HG03139 (cell line): ENCODE measurements at regions not wholly inside any gene's neighbourhood (a gene's known extent, or its start where the extent isn't known, plus 50 kb on each side); places are given as distances from the start of the nearest gene placed in this dataset.
"Not testable (repeated sequence)": the region's sequence is repeated elsewhere in the genome, so short reads cannot be mapped to it uniquely, and the experiment has no call there.

Source experiments
- ATAC-seq: cut with Tn5 transposase; IDR thresholded peaks from one replicate; pipeline ENCODE4 v1.9.1; 2021; ENCODE audit not compliant: unreplicated experiment

GRCh38 chr10:84845628-84846261, 517.4 kb downstream of the CCSER2 start:
- ATAC-seq, result peak; percentile 63

- ATAC-seq, result no peak
Measured at GRCh38 chr10:84846658-84847316, 518.4 kb downstream of the CCSER2 start.

- ATAC-seq, result no peak
Measured at GRCh38 chr10:84848967-84849366, 520.6 kb downstream of the CCSER2 start.

- ATAC-seq, result no peak
Measured at GRCh38 chr10:84850826-84851225, 522.4 kb downstream of the CCSER2 start.

GRCh38 chr10:84854439-84854838, 526.0 kb downstream of the CCSER2 start:
- no peak for ATAC-seq

GRCh38 chr10:84860855-84861254, 532.5 kb downstream of the CCSER2 start:
- ATAC-seq, result no peak

GRCh38 chr10:84862551-84862950, 534.2 kb downstream of the CCSER2 start:
- ATAC-seq, result no peak

GRCh38 chr10:84863675-84864074, 535.3 kb downstream of the CCSER2 start:
- ATAC-seq, result no peak

GRCh38 chr10:84876116-84876999, 548.0 kb downstream of the CCSER2 start:
- no peak for ATAC-seq

GRCh38 chr10:84879991-84880390, 551.6 kb downstream of the CCSER2 start:
- no peak for ATAC-seq

- not testable (repeated sequence) for ATAC-seq
Measured at GRCh38 chr10:84881696-84882095, 553.3 kb downstream of the CCSER2 start.

- no peak for ATAC-seq
Measured at GRCh38 chr10:84890706-84891105, 562.3 kb downstream of the CCSER2 start.

- no peak for ATAC-seq
Measured at GRCh38 chr10:84891631-84892030, 563.2 kb downstream of the CCSER2 start.

- no peak for ATAC-seq
Measured at GRCh38 chr10:84895541-84895940, 567.2 kb downstream of the CCSER2 start.

GRCh38 chr10:84896909-84897308, 568.5 kb downstream of the CCSER2 start:
- ATAC-seq, result no peak

- no peak for ATAC-seq
Measured at GRCh38 chr10:84899268-84899667, 570.9 kb downstream of the CCSER2 start.

GRCh38 chr10:84900141-84900540, 571.8 kb downstream of the CCSER2 start:
- ATAC-seq, result no peak

GRCh38 chr10:84901885-84902284, 573.5 kb downstream of the CCSER2 start:
- no peak for ATAC-seq

GRCh38 chr10:84902553-84902952, 574.2 kb downstream of the CCSER2 start:
- ATAC-seq, result no peak

GRCh38 chr10:84903320-84903719, 574.9 kb downstream of the CCSER2 start:
- ATAC-seq, result no peak

- no peak for ATAC-seq
Measured at GRCh38 chr10:84907461-84908009, 579.1 kb downstream of the CCSER2 start.

- no peak for ATAC-seq
Measured at GRCh38 chr10:84908491-84908890, 580.1 kb downstream of the CCSER2 start.
